GM23338 (cell line): ENCODE measurements at regions not wholly inside any gene's neighbourhood (a gene's known extent, or its start where the extent isn't known, plus 50 kb on each side); places are given as distances from the start of the nearest gene placed in this dataset.

Experiments used
- ETS1 ChIP-seq: IDR thresholded peaks from 2 replicates; pipeline ENCODE4 v1.6.1; 2016; ENCODE audit warnings: antibody characterized with exemption
- EZH2phosphoT487 ChIP-seq: fragments of 200-600 bp; sonication (generic); IDR thresholded peaks from one replicate; pipeline ENCODE4 v1.8.1; 2018; ENCODE audit warnings: antibody characterized with exemption; ENCODE audit not compliant: unreplicated experiment
- JUNB ChIP-seq: IDR thresholded peaks from one replicate; pipeline ENCODE4 v1.6.1; 2016; ENCODE audit warnings: antibody characterized with exemption; ENCODE audit not compliant: unreplicated experiment
- REST ChIP-seq: IDR thresholded peaks from one replicate; pipeline ENCODE4 v1.6.1; 2018; ENCODE audit warnings: antibody characterized with exemption; ENCODE audit not compliant: unreplicated experiment
- ZNF114 ChIP-seq: fragments of 250-450 bp; sonication (Bioruptor Pico); IDR thresholded peaks from 2 replicates; pipeline ENCODE4 v1.5.0; 2020; ENCODE audit warnings: mild to moderate bottlenecking, moderate library complexity
- ZNF331 ChIP-seq: fragments of 250-450 bp; sonication (Bioruptor Pico); IDR thresholded peaks from 2 replicates; pipeline ENCODE4 v1.5.0; 2020; ENCODE audit warnings: low read depth, mild to moderate bottlenecking, moderate library complexity
- ZNF462 ChIP-seq: fragments of 250-450 bp; sonication (Bioruptor Pico); IDR thresholded peaks from 2 replicates; pipeline ENCODE4 v1.5.0; 2020; ENCODE audit warnings: mild to moderate bottlenecking, moderate library complexity

- TF ChIP-seq ZNF462 (CRISPR knock-in tag) (no peak), EZH2phosphoT487 (no peak), ZNF114 (no peak), REST (no peak), ETS1 (no peak), JUNB (no peak), ZNF331 (CRISPR knock-in tag) (no peak)
Measured at GRCh38 chr4:85423431-85423830, 51.5 kb upstream of the ARHGAP24 start (continued).
